ENCODE measurements at regions not wholly inside any gene's neighbourhood (a gene's known extent, or its start where the extent isn't known, plus 50 kb on each side); places are given as distances from the start of the nearest gene placed in this dataset.

DNA sequence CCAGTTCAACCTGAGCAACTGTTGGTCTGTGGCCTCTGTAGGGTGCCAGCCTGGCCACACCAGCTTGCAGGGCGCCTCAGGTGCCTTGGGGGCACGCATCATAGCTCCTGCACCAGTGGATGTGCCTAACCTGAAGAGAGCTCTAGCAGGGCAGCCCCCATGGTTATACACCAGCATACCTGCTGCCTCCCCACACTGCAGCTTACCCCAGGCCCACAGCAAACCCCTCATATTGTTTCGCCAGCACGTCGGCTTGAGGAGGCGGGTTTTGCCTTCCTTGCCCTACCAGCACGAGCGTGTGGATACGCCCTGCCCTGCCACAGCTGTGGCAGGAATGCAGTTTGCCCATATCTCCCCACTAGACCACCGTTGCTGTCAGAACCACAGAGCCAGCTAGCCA is 435.9 kb downstream of the SLCO4C1 start:
- no peak overlapping the region for H3K4me3 ChIP-seq
- H3K4me3 Mint-ChIP-seq, result no peak overlapping the region
- H3K4me2 ChIP-seq, result no peak overlapping the region
- H3K27me3 Mint-ChIP-seq (ENCODE audit: insufficient read depth, low read depth, poor library complexity), result peaks cover 2% of the 10 kb centered on the region
- ATAC-seq, result no peak
- no peaks in the 10 kb centered on the region for H3K79me2 ChIP-seq (replicated peaks; ENCODE audit: insufficient read depth)
- no peaks in the 10 kb centered on the region for H4K20me1 ChIP-seq (replicated peaks; ENCODE audit: insufficient read depth)
- H2AFZ ChIP-seq, result no peak overlapping the region
- H3K36me3 ChIP-seq (ENCODE audit: insufficient read depth), result no peaks in the 10 kb centered on the region
- 0 out of 2 replicates have a peak, but pooled peaks cover 3% of the 10 kb centered on the region for H3K9me2 ChIP-seq (ENCODE audit: insufficient read depth)
- H3K4me1 Mint-ChIP-seq, result no peaks in the 10 kb centered on the region; the same call in 2 of the 3 replicates
- no peak for DNase-seq (ENCODE audit: low spot score)
- H3K27ac ChIP-seq (ENCODE audit: low read depth), result no peak overlapping the region
- peaks cover 5% of the 10 kb centered on the region; the same call in 2 of the 3 replicates for H3K9me3 Mint-ChIP-seq
- H3K36me3 Mint-ChIP-seq (ENCODE audit: low read depth), result no peaks in the 10 kb centered on the region
- no peaks in the 10 kb centered on the region for H3K4me1 ChIP-seq (ENCODE audit: insufficient read depth)
- TF ChIP-seq NANOG (IDR thresholded peaks at IDR 0.05; ENCODE audit: borderline replicate concordance), result no peak
- no peak for TF ChIP-seq CREB1 (CRISPR knock-in tag; IDR thresholded peaks at IDR 0.05; ENCODE audit: low read depth)
- TF ChIP-seq, protein P1, sequence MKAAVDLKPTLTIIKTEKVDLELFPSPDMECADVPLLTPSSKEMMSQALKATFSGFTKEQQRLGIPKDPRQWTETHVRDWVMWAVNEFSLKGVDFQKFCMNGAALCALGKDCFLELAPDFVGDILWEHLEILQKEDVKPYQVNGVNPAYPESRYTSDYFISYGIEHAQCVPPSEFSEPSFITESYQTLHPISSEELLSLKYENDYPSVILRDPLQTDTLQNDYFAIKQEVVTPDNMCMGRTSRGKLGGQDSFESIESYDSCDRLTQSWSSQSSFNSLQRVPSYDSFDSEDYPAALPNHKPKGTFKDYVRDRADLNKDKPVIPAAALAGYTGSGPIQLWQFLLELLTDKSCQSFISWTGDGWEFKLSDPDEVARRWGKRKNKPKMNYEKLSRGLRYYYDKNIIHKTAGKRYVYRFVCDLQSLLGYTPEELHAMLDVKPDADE (IDR thresholded peaks at IDR 0.05), result no peak
- TF ChIP-seq, protein P2, sequence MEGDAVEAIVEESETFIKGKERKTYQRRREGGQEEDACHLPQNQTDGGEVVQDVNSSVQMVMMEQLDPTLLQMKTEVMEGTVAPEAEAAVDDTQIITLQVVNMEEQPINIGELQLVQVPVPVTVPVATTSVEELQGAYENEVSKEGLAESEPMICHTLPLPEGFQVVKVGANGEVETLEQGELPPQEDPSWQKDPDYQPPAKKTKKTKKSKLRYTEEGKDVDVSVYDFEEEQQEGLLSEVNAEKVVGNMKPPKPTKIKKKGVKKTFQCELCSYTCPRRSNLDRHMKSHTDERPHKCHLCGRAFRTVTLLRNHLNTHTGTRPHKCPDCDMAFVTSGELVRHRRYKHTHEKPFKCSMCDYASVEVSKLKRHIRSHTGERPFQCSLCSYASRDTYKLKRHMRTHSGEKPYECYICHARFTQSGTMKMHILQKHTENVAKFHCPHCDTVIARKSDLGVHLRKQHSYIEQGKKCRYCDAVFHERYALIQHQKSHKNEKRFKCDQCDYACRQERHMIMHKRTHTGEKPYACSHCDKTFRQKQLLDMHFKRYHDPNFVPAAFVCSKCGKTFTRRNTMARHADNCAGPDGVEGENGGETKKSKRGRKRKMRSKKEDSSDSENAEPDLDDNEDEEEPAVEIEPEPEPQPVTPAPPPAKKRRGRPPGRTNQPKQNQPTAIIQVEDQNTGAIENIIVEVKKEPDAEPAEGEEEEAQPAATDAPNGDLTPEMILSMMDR (conservative IDR thresholded peaks at IDR 0.05; ENCODE audit: low read depth in 2 of 2), result no peak
- no peak for TF ChIP-seq ZNF331 (CRISPR knock-in tag; IDR thresholded peaks at IDR 0.05; ENCODE audit: low read depth)
- no peak for TF ChIP-seq JUNB (IDR thresholded peaks at IDR 0.05; ENCODE audit: unreplicated experiment)
- H3F3A ChIP-seq (replicated peaks; ENCODE audit: low read depth), result no peaks in the 10 kb centered on the region
- 0 out of 2 replicates have a peak overlapping the region, but pooled peaks have one; percentile 73 for H3K27ac Mint-ChIP-seq
- no peaks in the 10 kb centered on the region for H3K27me3 ChIP-seq (ENCODE audit: insufficient read depth)

DNA sequence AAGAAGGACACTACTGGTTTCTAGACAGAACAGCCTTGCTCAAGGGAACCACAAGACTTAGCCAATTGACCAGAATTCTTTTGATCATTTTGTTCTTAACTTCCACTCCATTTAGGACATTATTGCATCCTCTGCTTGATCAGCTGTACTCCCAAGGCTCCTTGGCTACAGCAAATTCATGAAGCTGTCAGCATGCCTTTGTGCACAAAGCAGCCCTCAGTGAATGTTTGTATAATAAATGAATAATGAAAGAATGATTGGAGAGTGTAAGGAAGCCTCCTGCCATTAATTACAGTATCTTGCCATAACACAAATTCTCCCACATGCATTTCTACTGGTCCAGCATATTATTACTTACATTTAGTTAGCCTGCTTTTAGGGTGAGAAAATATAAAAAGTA is 449.6 kb downstream of the SLCO4C1 start:
- Histone ChIP-seq H3K9me2 (ENCODE audit: insufficient read depth) (no peaks in the 10 kb centered on the region), H3K4me3 (no peak overlapping the region), H2AFZ (no peak overlapping the region), H3K36me3 (ENCODE audit: insufficient read depth) (no peaks in the 10 kb centered on the region), H3F3A (replicated peaks; ENCODE audit: low read depth) (no peaks in the 10 kb centered on the region), H3K4me2 (no peak overlapping the region), H3K79me2 (replicated peaks; ENCODE audit: insufficient read depth) (no peaks in the 10 kb centered on the region), H3K27me3 (ENCODE audit: insufficient read depth) (no peaks in the 10 kb centered on the region), H3K4me1 (ENCODE audit: insufficient read depth) (no peaks in the 10 kb centered on the region), H4K20me1 (replicated peaks; ENCODE audit: insufficient read depth) (no peaks in the 10 kb centered on the region), H3K27ac (ENCODE audit: low read depth) (no peak overlapping the region)
- ATAC-seq (no peak), DNase-seq (ENCODE audit: low spot score) (no peak)
- no peak overlapping the region for H3K27ac Mint-ChIP-seq
- no peaks in the 10 kb centered on the region for H3K27me3 Mint-ChIP-seq (ENCODE audit: insufficient read depth, low read depth, poor library complexity)
- no peaks in the 10 kb centered on the region for H3K9me3 Mint-ChIP-seq
- no peaks in the 10 kb centered on the region for H3K36me3 Mint-ChIP-seq (ENCODE audit: low read depth)
- no peaks in the 10 kb centered on the region for H3K4me1 Mint-ChIP-seq
- no peak overlapping the region for H3K4me3 Mint-ChIP-seq
- TF ChIP-seq ZNF331 (CRISPR knock-in tag; IDR thresholded peaks at IDR 0.05; ENCODE audit: low read depth), result no peak
- no peak for TF ChIP-seq ZNF114 (CRISPR knock-in tag; IDR thresholded peaks at IDR 0.05)
- TF ChIP-seq, protein P3, sequence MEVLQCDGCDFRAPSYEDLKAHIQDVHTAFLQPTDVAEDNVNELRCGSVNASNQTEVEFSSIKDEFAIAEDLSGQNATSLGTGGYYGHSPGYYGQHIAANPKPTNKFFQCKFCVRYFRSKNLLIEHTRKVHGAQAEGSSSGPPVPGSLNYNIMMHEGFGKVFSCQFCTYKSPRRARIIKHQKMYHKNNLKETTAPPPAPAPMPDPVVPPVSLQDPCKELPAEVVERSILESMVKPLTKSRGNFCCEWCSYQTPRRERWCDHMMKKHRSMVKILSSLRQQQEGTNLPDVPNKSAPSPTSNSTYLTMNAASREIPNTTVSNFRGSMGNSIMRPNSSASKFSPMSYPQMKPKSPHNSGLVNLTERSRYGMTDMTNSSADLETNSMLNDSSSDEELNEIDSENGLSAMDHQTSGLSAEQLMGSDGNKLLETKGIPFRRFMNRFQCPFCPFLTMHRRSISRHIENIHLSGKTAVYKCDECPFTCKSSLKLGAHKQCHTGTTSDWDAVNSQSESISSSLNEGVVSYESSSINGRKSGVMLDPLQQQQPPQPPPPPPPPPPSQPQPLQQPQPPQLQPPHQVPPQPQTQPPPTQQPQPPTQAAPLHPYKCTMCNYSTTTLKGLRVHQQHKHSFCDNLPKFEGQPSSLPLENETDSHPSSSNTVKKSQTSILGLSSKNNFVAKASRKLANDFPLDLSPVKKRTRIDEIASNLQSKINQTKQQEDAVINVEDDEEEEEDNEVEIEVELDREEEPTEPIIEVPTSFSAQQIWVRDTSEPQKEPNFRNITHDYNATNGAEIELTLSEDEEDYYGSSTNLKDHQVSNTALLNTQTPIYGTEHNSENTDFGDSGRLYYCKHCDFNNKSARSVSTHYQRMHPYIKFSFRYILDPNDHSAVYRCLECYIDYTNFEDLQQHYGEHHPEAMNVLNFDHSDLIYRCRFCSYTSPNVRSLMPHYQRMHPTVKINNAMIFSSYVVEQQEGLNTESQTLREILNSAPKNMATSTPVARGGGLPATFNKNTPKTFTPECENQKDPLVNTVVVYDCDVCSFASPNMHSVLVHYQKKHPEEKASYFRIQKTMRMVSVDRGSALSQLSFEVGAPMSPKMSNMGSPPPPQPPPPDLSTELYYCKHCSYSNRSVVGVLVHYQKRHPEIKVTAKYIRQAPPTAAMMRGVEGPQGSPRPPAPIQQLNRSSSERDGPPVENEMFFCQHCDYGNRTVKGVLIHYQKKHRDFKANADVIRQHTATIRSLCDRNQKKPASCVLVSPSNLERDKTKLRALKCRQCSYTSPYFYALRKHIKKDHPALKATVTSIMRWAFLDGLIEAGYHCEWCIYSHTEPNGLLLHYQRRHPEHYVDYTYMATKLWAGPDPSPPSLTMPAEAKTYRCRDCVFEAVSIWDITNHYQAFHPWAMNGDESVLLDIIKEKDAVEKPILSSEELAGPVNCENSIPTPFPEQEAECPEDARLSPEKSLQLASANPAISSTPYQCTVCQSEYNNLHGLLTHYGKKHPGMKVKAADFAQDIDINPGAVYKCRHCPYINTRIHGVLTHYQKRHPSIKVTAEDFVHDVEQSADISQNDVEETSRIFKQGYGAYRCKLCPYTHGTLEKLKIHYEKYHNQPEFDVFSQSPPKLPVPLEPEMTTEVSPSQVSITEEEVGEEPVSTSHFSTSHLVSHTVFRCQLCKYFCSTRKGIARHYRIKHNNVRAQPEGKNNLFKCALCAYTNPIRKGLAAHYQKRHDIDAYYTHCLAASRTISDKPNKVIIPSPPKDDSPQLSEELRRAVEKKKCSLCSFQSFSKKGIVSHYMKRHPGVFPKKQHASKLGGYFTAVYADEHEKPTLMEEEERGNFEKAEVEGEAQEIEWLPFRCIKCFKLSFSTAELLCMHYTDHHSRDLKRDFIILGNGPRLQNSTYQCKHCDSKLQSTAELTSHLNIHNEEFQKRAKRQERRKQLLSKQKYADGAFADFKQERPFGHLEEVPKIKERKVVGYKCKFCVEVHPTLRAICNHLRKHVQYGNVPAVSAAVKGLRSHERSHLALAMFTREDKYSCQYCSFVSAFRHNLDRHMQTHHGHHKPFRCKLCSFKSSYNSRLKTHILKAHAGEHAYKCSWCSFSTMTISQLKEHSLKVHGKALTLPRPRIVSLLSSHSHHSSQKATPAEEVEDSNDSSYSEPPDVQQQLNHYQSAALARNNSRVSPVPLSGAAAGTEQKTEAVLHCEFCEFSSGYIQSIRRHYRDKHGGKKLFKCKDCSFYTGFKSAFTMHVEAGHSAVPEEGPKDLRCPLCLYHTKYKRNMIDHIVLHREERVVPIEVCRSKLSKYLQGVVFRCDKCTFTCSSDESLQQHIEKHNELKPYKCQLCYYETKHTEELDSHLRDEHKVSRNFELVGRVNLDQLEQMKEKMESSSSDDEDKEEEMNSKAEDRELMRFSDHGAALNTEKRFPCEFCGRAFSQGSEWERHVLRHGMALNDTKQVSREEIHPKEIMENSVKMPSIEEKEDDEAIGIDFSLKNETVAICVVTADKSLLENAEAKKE (CRISPR knock-in tag; IDR thresholded peaks at IDR 0.05), result no peak
- TF ChIP-seq, protein P4, sequence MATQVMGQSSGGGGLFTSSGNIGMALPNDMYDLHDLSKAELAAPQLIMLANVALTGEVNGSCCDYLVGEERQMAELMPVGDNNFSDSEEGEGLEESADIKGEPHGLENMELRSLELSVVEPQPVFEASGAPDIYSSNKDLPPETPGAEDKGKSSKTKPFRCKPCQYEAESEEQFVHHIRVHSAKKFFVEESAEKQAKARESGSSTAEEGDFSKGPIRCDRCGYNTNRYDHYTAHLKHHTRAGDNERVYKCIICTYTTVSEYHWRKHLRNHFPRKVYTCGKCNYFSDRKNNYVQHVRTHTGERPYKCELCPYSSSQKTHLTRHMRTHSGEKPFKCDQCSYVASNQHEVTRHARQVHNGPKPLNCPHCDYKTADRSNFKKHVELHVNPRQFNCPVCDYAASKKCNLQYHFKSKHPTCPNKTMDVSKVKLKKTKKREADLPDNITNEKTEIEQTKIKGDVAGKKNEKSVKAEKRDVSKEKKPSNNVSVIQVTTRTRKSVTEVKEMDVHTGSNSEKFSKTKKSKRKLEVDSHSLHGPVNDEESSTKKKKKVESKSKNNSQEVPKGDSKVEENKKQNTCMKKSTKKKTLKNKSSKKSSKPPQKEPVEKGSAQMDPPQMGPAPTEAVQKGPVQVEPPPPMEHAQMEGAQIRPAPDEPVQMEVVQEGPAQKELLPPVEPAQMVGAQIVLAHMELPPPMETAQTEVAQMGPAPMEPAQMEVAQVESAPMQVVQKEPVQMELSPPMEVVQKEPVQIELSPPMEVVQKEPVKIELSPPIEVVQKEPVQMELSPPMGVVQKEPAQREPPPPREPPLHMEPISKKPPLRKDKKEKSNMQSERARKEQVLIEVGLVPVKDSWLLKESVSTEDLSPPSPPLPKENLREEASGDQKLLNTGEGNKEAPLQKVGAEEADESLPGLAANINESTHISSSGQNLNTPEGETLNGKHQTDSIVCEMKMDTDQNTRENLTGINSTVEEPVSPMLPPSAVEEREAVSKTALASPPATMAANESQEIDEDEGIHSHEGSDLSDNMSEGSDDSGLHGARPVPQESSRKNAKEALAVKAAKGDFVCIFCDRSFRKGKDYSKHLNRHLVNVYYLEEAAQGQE (IDR thresholded peaks at IDR 0.05; ENCODE audit: unreplicated experiment), result no peak
